ENCODE measurements at regions not wholly inside any gene's neighbourhood (a gene's known extent, or its start where the extent isn't known, plus 50 kb on each side); places are given as distances from the start of the nearest gene placed in this dataset.

DNA sequence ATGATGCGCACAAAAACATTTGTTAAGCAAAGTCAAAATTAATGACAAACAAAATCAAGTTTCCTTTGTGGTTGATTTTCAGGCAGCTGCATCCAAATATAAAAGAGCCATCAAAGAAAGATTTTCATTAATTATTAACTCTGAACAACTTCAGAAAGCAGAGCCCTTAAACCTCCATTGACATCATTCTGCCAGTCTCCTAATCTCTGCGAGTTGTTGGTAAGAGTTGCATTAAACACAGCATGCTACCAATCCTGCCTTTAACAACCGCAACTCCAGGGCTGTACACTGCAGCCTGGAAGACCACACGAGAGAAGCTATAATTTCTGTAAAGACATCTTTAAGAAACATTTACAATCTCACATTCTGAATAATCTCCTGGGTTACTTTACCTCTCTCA lies 204.6 kb downstream of the NR2F2 start:
- H3K4me2 ChIP-seq (ENCODE audit: low read depth, low read length): no peak overlapping the region
- ChIA-PET CTCF (ENCODE audit: low intra/inter-chr PET ratio, low total read pairs) (no interaction called here), POLR2A (no interaction called here)
- H3K9ac ChIP-seq (ENCODE audit: insufficient read depth, low read depth, low read length): no peak overlapping the region
- H3K36me3 ChIP-seq (replicated peaks in 1 of 2; ENCODE audit: control insufficient read depth in 1 of 2, insufficient read depth in 2 of 2, low read length in 2 of 2): no peaks in the 10 kb centered on the region
- no peak for FAIRE-seq
- no peaks in the 10 kb centered on the region for H3K9me3 ChIP-seq (ENCODE audit: low read length)
- H3K4me1 ChIP-seq (ENCODE audit: insufficient read depth, low read length): no peaks in the 10 kb centered on the region
- in situ Hi-C loops (cut with HindIII; ENCODE audit: extremely low pct_ligation_motif_present, low pct_unique_long_range_greater_than_20kb): no loop called here
- no peak overlapping the region for H3K27ac ChIP-seq (ENCODE audit: extremely low read length, insufficient read depth, low read length)
- no peak overlapping the region for H2AFZ ChIP-seq (ENCODE audit: low read length)
- no peaks in the 10 kb centered on the region for H4K20me1 ChIP-seq (ENCODE audit: insufficient read depth, low read length)
- H3K79me2 ChIP-seq (ENCODE audit: insufficient read depth, low read length): no peaks in the 10 kb centered on the region
- TF ChIP-seq, protein P1, sequence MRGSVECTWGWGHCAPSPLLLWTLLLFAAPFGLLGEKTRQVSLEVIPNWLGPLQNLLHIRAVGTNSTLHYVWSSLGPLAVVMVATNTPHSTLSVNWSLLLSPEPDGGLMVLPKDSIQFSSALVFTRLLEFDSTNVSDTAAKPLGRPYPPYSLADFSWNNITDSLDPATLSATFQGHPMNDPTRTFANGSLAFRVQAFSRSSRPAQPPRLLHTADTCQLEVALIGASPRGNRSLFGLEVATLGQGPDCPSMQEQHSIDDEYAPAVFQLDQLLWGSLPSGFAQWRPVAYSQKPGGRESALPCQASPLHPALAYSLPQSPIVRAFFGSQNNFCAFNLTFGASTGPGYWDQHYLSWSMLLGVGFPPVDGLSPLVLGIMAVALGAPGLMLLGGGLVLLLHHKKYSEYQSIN (CRISPR knock-in tag; IDR thresholded peaks at IDR 0.05; ENCODE audit: borderline replicate concordance): no peak
- TF ChIP-seq STAG1 (CRISPR knock-in tag; IDR thresholded peaks at IDR 0.05) (no peak), ZNF44 (CRISPR knock-in tag; IDR thresholded peaks at IDR 0.05) (no peak), FOXA3 (CRISPR knock-in tag; IDR thresholded peaks at IDR 0.05) (no peak), SIX1 (CRISPR knock-in tag; IDR thresholded peaks at IDR 0.05; ENCODE audit: borderline replicate concordance) (no peak), ZNF160 (CRISPR knock-in tag; IDR thresholded peaks at IDR 0.05) (no peak), CBFB (CRISPR knock-in tag; IDR thresholded peaks at IDR 0.05) (no peak), SATB2 (CRISPR knock-in tag; IDR thresholded peaks at IDR 0.05) (no peak), RFXAP (CRISPR knock-in tag; IDR thresholded peaks at IDR 0.05; ENCODE audit: borderline replicate concordance) (no peak), ZNF563 (CRISPR knock-in tag; IDR thresholded peaks at IDR 0.05) (no peak), RFX1 (IDR thresholded peaks at IDR 0.05) (no peak), PHF21A (CRISPR knock-in tag; IDR thresholded peaks at IDR 0.05) (no peak), ZFP36 (IDR thresholded peaks at IDR 0.05; ENCODE audit: borderline replicate concordance, low read depth, low read length, partially characterized antibody) (no peak)
- TF ChIP-seq, protein P2, sequence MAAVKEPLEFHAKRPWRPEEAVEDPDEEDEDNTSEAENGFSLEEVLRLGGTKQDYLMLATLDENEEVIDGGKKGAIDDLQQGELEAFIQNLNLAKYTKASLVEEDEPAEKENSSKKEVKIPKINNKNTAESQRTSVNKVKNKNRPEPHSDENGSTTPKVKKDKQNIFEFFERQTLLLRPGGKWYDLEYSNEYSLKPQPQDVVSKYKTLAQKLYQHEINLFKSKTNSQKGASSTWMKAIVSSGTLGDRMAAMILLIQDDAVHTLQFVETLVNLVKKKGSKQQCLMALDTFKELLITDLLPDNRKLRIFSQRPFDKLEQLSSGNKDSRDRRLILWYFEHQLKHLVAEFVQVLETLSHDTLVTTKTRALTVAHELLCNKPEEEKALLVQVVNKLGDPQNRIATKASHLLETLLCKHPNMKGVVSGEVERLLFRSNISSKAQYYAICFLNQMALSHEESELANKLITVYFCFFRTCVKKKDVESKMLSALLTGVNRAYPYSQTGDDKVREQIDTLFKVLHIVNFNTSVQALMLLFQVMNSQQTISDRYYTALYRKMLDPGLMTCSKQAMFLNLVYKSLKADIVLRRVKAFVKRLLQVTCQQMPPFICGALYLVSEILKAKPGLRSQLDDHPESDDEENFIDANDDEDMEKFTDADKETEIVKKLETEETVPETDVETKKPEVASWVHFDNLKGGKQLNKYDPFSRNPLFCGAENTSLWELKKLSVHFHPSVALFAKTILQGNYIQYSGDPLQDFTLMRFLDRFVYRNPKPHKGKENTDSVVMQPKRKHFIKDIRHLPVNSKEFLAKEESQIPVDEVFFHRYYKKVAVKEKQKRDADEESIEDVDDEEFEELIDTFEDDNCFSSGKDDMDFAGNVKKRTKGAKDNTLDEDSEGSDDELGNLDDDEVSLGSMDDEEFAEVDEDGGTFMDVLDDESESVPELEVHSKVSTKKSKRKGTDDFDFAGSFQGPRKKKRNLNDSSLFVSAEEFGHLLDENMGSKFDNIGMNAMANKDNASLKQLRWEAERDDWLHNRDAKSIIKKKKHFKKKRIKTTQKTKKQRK (IDR thresholded peaks at IDR 0.05; ENCODE audit: low read length): no peak
- TF ChIP-seq, protein P3, sequence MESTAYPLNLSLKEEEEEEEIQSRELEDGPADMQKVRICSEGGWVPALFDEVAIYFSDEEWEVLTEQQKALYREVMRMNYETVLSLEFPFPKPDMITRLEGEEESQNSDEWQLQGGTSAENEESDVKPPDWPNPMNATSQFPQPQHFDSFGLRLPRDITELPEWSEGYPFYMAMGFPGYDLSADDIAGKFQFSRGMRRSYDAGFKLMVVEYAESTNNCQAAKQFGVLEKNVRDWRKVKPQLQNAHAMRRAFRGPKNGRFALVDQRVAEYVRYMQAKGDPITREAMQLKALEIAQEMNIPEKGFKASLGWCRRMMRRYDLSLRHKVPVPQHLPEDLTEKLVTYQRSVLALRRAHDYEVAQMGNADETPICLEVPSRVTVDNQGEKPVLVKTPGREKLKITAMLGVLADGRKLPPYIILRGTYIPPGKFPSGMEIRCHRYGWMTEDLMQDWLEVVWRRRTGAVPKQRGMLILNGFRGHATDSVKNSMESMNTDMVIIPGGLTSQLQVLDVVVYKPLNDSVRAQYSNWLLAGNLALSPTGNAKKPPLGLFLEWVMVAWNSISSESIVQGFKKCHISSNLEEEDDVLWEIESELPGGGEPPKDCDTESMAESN (CRISPR knock-in tag; conservative IDR thresholded peaks at IDR 0.05): no peak
- TF ChIP-seq, protein P4, sequence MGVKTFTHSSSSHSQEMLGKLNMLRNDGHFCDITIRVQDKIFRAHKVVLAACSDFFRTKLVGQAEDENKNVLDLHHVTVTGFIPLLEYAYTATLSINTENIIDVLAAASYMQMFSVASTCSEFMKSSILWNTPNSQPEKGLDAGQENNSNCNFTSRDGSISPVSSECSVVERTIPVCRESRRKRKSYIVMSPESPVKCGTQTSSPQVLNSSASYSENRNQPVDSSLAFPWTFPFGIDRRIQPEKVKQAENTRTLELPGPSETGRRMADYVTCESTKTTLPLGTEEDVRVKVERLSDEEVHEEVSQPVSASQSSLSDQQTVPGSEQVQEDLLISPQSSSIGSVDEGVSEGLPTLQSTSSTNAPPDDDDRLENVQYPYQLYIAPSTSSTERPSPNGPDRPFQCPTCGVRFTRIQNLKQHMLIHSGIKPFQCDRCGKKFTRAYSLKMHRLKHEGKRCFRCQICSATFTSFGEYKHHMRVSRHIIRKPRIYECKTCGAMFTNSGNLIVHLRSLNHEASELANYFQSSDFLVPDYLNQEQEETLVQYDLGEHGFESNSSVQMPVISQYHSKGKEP (CRISPR knock-in tag; IDR thresholded peaks at IDR 0.05): no peak
- TF ChIP-seq, protein P5, sequence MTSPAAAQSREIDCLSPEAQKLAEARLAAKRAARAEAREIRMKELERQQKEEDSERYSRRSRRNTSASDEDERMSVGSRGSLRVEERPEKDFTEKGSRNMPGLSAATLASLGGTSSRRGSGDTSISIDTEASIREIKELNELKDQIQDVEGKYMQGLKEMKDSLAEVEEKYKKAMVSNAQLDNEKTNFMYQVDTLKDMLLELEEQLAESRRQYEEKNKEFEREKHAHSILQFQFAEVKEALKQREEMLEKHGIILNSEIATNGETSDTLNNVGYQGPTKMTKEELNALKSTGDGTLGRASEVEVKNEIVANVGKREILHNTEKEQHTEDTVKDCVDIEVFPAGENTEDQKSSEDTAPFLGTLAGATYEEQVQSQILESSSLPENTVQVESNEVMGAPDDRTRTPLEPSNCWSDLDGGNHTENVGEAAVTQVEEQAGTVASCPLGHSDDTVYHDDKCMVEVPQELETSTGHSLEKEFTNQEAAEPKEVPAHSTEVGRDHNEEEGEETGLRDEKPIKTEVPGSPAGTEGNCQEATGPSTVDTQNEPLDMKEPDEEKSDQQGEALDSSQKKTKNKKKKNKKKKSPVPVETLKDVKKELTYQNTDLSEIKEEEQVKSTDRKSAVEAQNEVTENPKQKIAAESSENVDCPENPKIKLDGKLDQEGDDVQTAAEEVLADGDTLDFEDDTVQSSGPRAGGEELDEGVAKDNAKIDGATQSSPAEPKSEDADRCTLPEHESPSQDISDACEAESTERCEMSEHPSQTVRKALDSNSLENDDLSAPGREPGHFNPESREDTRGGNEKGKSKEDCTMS (CRISPR knock-in tag; conservative IDR thresholded peaks at IDR 0.05): no peak
- ATAC-seq: no peak
- no peak for DNase-seq (ENCODE audit: low spot score)
- H3K4me3 ChIP-seq (replicated peaks in 1 of 3; ENCODE audit: insufficient read depth in 1 of 3, low read depth in 2 of 3, low read length in 3 of 3): no peak overlapping the region
- 0% methylated on average over 4 of the region's 4 CpGs for WGBS (ENCODE audit: low lambda C conversion rate)
- H3K27me3 ChIP-seq (ENCODE audit: control insufficient read depth in 1 of 2, insufficient read depth in 2 of 2, low read length in 2 of 2): no peaks in the 10 kb centered on the region
- BruUV-seq (replicated peaks): no TSS peak
- intact Hi-C loops (cut with micrococcal nuclease; ENCODE audit: unreplicated experiment): no loop called here

Data from HepG2 (cell line).